Fibroblast of skin of left biceps (primary cell): ENCODE measurements at regions not wholly inside any gene's neighbourhood (a gene's known extent, or its start where the extent isn't known, plus 50 kb on each side); places are given as distances from the start of the nearest gene placed in this dataset.
"Not testable (repeated sequence)": the region's sequence is repeated elsewhere in the genome, so short reads cannot be mapped to it uniquely, and the experiment has no call there.

Source experiments
- DNase-seq, 2 experiments: peaks; one replicate each; pipeline ENCODE4 v3.0.0-alpha.2; 2013; ENCODE audit warnings: low read depth in 2 of 2

GRCh38 chrX:114272096-114272686 lies 311.7 kb upstream of the HTR2C start:
- DNase-seq: no peak

GRCh38 chrX:114270371-114270770 lies 313.5 kb upstream of the HTR2C start:
- not testable (repeated sequence) for DNase-seq

GRCh38 chrX:114268643-114269042 lies 315.2 kb upstream of the HTR2C start:
- DNase-seq: no peak

- no peak for DNase-seq
These were observed 316.7 kb upstream of the HTR2C start for GRCh38 chrX:114267142-114267541.

GRCh38 chrX:114252186-114252585 lies 331.7 kb upstream of the HTR2C start:
- DNase-seq: no peak

GRCh38 chrX:114251575-114251974 lies 332.3 kb upstream of the HTR2C start:
- no peak for DNase-seq

GRCh38 chrX:114221445-114221844 lies 362.4 kb upstream of the HTR2C start:
- no peak for DNase-seq

- no peak for DNase-seq
These were observed 373.0 kb upstream of the HTR2C start for GRCh38 chrX:114210879-114211278.

- DNase-seq: no peak
These were observed 382.3 kb upstream of the HTR2C start for GRCh38 chrX:114201622-114202021.

GRCh38 chrX:114181195-114181594 lies 402.7 kb upstream of the HTR2C start:
- DNase-seq: no peak

GRCh38 chrX:114178126-114178525 lies 405.8 kb upstream of the HTR2C start:
- DNase-seq: no peak

- not testable (repeated sequence) for DNase-seq
These were observed 416.6 kb upstream of the HTR2C start for GRCh38 chrX:114167276-114167675.

GRCh38 chrX:114166601-114167000 lies 417.3 kb upstream of the HTR2C start:
- no peak for DNase-seq

- DNase-seq: no peak
These were observed 418.3 kb upstream of the HTR2C start for GRCh38 chrX:114165537-114165936.

GRCh38 chrX:114162068-114162735 lies 421.7 kb upstream of the HTR2C start:
- DNase-seq: no peak

- DNase-seq: no peak
These were observed 431.1 kb upstream of the HTR2C start for GRCh38 chrX:114152801-114153200.

GRCh38 chrX:114152130-114152529 lies 431.8 kb upstream of the HTR2C start:
- DNase-seq: peak in 1 of 2 experiments; percentile 9

GRCh38 chrX:114134465-114134864 lies 449.4 kb upstream of the HTR2C start:
- DNase-seq: no peak

- no peak for DNase-seq
These were observed 456.4 kb upstream of the HTR2C start for GRCh38 chrX:114127411-114128025.

- no peak for DNase-seq
These were observed 456.9 kb upstream of the HTR2C start for GRCh38 chrX:114127005-114127404.

GRCh38 chrX:114101081-114101480 lies 482.8 kb upstream of the HTR2C start:
- no peak for DNase-seq

- no peak for DNase-seq
These were observed 486.0 kb upstream of the HTR2C start for GRCh38 chrX:114097866-114098265.

GRCh38 chrX:114097427-114097826 lies 486.5 kb upstream of the HTR2C start:
- DNase-seq: no peak
